Peyer's patch (tissue), 4 donors: ENCODE measurements at regions not wholly inside any gene's neighbourhood (a gene's known extent, or its start where the extent isn't known, plus 50 kb on each side); places are given as distances from the start of the nearest gene placed in this dataset.

Experiments used
- DNase-seq, 3 donors: peaks; one replicate each; pipeline ENCODE4 v3.0.0-alpha.2; 2017 to 2019
- H3K27ac ChIP-seq, 4 donors: fragments of 200-600 bp; sonication (generic); one replicate each; pipeline ENCODE4 v1.5.1; 2016 to 2019
- H3K27me3 ChIP-seq, 2 donors: fragments of 200-600 bp; sonication (generic); one replicate each; pipeline ENCODE4 v1.5.1; 2019
- H3K36me3 ChIP-seq, 3 donors: fragments of 200-600 bp; sonication (generic); one replicate each; pipeline ENCODE4 v1.5.1; 2016 to 2019
- H3K4me1 ChIP-seq, 4 donors: fragments of 200-600 bp; sonication (generic); one replicate each; pipeline ENCODE4 v1.5.1; 2016 to 2019
- H3K4me3 ChIP-seq, 4 donors: fragments of 200-600 bp; sonication (generic); 1 replicate in 3 of 4; 2 replicates in 1 of 4; pipeline ENCODE4 v1.5.1; 2016 to 2019; ENCODE audit warnings: mild to moderate bottlenecking in 1 of 4
- H3K9me3 ChIP-seq, 4 donors: fragments of 200-600 bp; sonication (generic); one replicate each; pipeline ENCODE4 v1.5.1; 2016 to 2019; ENCODE audit warnings: mild to moderate bottlenecking in 1 of 4
- POLR2A ChIP-seq, 2 donors: fragments of 450-650 bp; IDR thresholded peaks; one replicate each; pipeline ENCODE4 v1.5.1; 2017; ENCODE audit warnings: antibody characterized with exemption in 2 of 2, mild to moderate bottlenecking in 2 of 2, moderate library complexity in 2 of 2
- TF ChIP-seq, protein P1 (sequence below), 6 experiments: fragments of 450-650 bp in 4 of 6; fragments of 200-600 bp in 2 of 6; sonication (generic) in 1 of 6; IDR thresholded peaks; one replicate each; pipeline ENCODE4 v1.5.1; 2017 to 2019; ENCODE audit warnings: antibody characterized with exemption in 6 of 6, mild to moderate bottlenecking in 3 of 6, moderate library complexity in 1 of 6

DNA sequence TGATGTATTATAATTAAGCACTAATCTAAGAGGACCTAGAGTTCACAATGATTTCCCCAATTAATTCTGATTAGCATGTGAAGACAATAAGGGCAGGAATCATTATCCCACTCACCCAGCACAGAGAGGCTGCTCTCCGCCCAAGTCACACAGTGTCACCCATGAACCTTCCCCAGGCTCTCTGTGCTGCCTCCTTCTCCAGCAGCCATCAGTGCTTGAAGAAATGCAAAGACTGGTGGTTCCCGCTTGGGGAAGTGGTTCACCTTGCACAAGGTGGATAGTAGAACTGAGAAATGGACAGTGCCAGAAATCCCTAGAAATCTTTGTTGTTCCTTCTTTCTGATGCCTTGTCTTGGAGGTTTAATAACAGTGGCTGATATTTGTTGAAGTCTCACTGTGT is 401.3 kb downstream of the QKI start:
- peaks cover 0 to 4% (median 0%) of the 10 kb centered on the region in 4 donors for H3K9me3 ChIP-seq
- no peak for DNase-seq
- H3K4me1 ChIP-seq = no peaks in the 10 kb centered on the region
- H3K27ac ChIP-seq = no peak overlapping the region
- H3K27me3 ChIP-seq = no peaks in the 10 kb centered on the region
- no peaks in the 10 kb centered on the region for H3K36me3 ChIP-seq
- TF ChIP-seq, protein P1, sequence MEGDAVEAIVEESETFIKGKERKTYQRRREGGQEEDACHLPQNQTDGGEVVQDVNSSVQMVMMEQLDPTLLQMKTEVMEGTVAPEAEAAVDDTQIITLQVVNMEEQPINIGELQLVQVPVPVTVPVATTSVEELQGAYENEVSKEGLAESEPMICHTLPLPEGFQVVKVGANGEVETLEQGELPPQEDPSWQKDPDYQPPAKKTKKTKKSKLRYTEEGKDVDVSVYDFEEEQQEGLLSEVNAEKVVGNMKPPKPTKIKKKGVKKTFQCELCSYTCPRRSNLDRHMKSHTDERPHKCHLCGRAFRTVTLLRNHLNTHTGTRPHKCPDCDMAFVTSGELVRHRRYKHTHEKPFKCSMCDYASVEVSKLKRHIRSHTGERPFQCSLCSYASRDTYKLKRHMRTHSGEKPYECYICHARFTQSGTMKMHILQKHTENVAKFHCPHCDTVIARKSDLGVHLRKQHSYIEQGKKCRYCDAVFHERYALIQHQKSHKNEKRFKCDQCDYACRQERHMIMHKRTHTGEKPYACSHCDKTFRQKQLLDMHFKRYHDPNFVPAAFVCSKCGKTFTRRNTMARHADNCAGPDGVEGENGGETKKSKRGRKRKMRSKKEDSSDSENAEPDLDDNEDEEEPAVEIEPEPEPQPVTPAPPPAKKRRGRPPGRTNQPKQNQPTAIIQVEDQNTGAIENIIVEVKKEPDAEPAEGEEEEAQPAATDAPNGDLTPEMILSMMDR (IDR thresholded peaks at IDR 0.05) = no peak
- no peak for TF ChIP-seq POLR2A (IDR thresholded peaks at IDR 0.05)
- H3K4me3 ChIP-seq = no peak overlapping the region

DNA sequence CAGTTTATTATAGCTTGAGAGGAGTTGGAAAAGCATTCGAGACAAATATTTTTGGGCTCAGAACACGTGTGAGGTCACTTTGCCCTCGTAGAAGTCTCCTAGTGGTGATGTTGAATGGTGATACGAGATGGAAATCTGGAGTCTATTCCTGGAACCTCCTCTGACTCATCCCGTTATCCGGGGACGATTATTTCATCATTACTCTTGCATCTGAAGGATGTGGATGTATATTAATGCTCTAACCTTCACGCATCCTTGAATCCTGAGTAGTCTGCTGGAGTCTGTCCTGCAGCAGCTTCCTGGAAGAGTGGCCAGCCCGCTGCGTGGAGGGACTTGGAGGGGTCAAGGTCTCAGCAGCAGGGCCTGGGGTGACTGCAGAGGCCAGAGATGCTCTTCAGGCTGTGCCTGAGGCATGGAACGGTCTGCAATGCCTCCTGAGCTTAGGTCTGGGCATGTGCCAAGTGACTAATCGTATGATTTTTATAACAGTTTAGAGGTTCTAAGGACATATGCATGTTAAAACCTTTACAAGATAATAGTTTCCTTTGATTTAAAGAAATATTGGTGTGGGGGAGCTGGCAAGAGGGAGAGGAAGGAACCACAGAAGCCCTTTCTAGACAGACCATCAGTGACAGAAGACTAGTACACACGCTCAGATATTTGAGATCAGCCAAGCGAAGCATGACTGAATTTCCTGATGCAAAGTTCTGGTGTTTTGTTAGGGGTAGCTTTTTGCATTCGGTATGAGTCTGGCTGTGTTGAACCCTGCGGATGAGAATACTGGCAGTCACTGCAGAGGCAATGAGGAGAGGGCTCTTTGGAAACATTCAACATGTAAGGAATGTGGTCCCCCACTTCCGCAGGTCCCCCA is 400.2 kb downstream of the QKI start:
- H3K27ac ChIP-seq = no peak overlapping the region
- peak in 1 of 3 donors; percentile 19 for DNase-seq

DNA sequence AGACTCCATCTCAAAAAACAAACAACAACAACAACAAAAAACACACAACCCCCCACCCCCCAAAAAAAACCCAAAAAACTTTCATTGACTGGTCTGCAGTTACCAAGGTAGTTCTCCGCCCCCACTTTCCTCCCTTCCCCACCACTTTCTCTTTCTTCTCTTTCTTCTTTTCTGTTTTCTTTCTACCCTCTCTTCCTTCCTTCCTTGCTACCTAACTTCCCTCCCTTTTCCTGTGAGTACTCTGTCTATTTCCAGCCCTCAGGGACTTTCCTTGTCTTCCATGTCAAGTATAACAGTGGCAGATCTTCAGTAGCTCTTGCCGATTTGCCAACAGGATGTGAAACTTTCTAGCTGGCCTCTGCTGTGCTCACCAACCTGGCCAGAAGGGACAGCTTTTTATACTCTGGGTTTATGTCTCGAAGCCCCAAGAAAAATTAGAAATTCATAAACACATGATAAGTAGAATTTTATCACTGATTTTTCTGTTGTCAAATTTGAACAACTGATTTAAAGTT is 399.5 kb downstream of the QKI start:
- Histone ChIP-seq H3K27ac (no peak overlapping the region), H3K4me1 (no peaks in the 10 kb centered on the region), H3K36me3 (no peaks in the 10 kb centered on the region), H3K27me3 (no peaks in the 10 kb centered on the region), H3K4me3 (no peak overlapping the region), H3K9me3 (peaks cover 0 to 4% (median 0%) of the 10 kb centered on the region in 4 donors)
- no peak for DNase-seq
- TF ChIP-seq, protein P1 (IDR thresholded peaks at IDR 0.05) = no peak
- TF ChIP-seq POLR2A (IDR thresholded peaks at IDR 0.05) = no peak

More for the DNA sequence above, 400.2 kb downstream of the QKI start:
- H3K36me3 ChIP-seq = no peaks in the 10 kb centered on the region
- H3K4me1 ChIP-seq = no peaks in the 10 kb centered on the region
- TF ChIP-seq, protein P1 (IDR thresholded peaks at IDR 0.05) = no peak
- no peak for TF ChIP-seq POLR2A (IDR thresholded peaks at IDR 0.05)
- no peaks in the 10 kb centered on the region for H3K27me3 ChIP-seq
- H3K4me3 ChIP-seq = no peak overlapping the region
- peaks cover 0 to 4% (median 0%) of the 10 kb centered on the region in 4 donors for H3K9me3 ChIP-seq

DNA sequence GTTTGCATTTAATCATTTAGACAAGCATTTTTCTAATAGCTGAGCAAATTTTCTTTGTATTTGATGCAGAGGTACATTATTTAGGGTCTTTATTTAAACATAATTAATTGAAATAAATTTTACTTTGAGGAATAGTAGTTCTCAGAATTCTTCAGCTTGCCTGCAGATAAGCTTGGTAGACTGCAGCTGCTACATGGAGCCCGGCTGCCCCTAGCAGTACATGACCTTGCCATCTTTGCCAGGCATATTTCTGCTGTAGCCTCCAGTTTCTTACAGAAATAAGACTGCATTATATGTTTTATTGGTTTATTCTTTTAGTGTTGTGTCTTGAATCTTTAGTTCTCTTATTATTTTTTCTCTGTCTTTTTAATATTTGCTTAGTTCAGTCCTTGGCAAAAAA is 396.8 kb downstream of the QKI start:
- H3K4me1 ChIP-seq = no peaks in the 10 kb centered on the region
- no peak overlapping the region for H3K27ac ChIP-seq
- no peak for DNase-seq
- H3K4me3 ChIP-seq = no peak overlapping the region
- TF ChIP-seq, protein P1 (IDR thresholded peaks at IDR 0.05) = no peak
- TF ChIP-seq POLR2A (IDR thresholded peaks at IDR 0.05) = no peak
- peaks cover 0 to 4% (median 0%) of the 10 kb centered on the region in 4 donors for H3K9me3 ChIP-seq
- no peaks in the 10 kb centered on the region for H3K36me3 ChIP-seq
- H3K27me3 ChIP-seq = no peaks in the 10 kb centered on the region

DNA sequence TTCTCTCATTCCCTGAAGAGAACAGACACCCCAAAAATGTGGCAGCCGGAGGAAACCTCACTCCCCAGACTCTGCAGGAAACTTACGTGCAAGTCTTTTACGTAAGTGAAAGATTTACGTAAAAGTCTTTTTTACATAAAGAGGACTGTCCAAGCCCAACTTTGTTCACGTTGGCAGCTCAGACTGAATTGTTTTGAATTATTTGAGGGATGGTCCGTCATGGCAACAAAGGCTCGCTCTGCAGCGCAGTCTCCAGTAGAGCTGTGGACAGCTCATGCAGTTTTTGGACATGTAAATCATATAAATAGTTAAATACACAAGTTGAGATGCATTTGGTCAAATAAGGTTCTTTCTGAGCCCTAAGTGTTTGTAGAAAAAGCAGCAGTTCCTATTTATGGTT is 394.8 kb downstream of the QKI start:
- Histone ChIP-seq H3K27ac (no peak overlapping the region), H3K4me1 (no peaks in the 10 kb centered on the region), H3K9me3 (peaks cover 0 to 4% (median 0%) of the 10 kb centered on the region in 4 donors), H3K27me3 (no peaks in the 10 kb centered on the region), H3K4me3 (no peak overlapping the region), H3K36me3 (no peaks in the 10 kb centered on the region)
- DNase-seq = no peak
- TF ChIP-seq, protein P1 (IDR thresholded peaks at IDR 0.05) = no peak
- no peak for TF ChIP-seq POLR2A (IDR thresholded peaks at IDR 0.05)
